GM12801 (cell line): ENCODE measurements at regions not wholly inside any gene's neighbourhood (a gene's known extent, or its start where the extent isn't known, plus 50 kb on each side); places are given as distances from the start of the nearest gene placed in this dataset.

Experiments
- TF ChIP-seq, protein P1 (sequence below): IDR thresholded peaks from one replicate; pipeline ENCODE4 v1.5.1; 2011; ENCODE audit warnings: control low read depth; ENCODE audit not compliant: insufficient read length; ENCODE audit errors: extremely low read depth

GRCh38 chr18:45326505-45326904 is 288.8 kb upstream of the SLC14A2 start:
- TF ChIP-seq, protein P1, sequence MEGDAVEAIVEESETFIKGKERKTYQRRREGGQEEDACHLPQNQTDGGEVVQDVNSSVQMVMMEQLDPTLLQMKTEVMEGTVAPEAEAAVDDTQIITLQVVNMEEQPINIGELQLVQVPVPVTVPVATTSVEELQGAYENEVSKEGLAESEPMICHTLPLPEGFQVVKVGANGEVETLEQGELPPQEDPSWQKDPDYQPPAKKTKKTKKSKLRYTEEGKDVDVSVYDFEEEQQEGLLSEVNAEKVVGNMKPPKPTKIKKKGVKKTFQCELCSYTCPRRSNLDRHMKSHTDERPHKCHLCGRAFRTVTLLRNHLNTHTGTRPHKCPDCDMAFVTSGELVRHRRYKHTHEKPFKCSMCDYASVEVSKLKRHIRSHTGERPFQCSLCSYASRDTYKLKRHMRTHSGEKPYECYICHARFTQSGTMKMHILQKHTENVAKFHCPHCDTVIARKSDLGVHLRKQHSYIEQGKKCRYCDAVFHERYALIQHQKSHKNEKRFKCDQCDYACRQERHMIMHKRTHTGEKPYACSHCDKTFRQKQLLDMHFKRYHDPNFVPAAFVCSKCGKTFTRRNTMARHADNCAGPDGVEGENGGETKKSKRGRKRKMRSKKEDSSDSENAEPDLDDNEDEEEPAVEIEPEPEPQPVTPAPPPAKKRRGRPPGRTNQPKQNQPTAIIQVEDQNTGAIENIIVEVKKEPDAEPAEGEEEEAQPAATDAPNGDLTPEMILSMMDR, result no peak

DNA sequence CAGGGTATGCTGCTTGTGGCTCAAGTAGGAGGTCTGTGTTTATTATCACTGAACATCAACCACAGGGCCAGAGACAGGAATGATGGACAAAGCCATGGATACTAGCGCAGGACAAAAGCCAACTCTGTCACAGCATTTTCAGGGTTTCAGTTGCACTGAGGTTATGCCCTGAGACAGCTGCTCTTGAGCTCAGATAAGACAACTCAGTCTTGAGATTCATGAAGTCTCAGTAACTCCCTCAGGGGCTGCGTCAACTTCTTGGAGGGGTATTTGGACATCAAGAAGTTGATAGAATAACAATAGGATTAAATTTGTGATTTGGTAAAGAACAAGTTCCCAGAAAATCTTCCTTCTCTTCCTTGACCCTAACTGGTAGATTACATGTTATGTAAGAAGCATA is 287.0 kb upstream of the SLC14A2 start:
- TF ChIP-seq, protein P1, result no peak

DNA sequence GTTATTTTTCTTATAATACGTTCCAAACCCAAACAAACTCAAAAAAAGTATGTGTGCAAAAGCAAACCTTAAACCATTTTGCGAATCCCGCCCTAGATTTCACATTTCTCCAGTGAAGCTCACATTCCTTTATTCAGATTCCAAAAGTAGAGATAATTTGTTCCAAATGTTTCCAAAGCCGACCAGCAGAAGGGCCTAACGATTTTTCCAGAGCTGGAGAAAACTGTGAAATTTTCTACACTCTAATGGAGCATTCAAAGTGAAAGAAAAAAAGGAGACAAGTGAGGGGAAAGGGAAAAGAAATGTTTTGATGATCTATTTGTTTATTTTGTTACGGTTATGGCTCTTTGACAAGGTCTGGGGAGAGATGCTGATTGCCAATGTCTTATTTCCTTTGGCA is 286.5 kb upstream of the SLC14A2 start:
- TF ChIP-seq, protein P1, result no peak

GRCh38 chr18:45329316-45329715 is 286.0 kb upstream of the SLC14A2 start:
- TF ChIP-seq, protein P1, result no peak

- TF ChIP-seq, protein P1, result no peak
These were observed 285.1 kb upstream of the SLC14A2 start for GRCh38 chr18:45330170-45330594.

DNA sequence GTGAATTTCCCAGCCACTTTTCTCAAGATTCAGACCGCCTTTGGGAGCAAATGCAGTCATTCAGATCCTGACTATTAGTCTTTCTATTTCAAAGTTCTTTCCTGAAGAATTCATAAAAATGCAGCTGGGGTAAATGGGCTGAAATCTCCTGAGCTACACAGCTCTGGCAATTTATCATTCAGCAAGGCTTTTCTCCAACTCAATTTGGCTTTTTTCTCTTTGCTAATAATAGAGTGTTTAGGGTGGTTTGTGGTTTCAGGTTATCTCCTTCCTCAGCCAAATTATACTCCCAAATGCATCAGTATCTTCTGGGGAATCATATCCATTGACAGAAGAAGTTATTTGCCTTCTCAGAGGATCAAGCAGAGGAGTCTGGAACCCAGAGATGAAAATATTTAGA is 282.4 kb upstream of the SLC14A2 start:
- TF ChIP-seq, protein P1, result no peak

- TF ChIP-seq, protein P1, result no peak
These were observed 281.1 kb upstream of the SLC14A2 start for GRCh38 chr18:45334191-45334590.

- TF ChIP-seq, protein P1, result no peak
These were observed 279.8 kb upstream of the SLC14A2 start for GRCh38 chr18:45335282-45336043.
